Caki2 (cell line): ENCODE measurements at regions not wholly inside any gene's neighbourhood (a gene's known extent, or its start where the extent isn't known, plus 50 kb on each side); places are given as distances from the start of the nearest gene placed in this dataset.

Experiments used
- DNase-seq: peaks from one replicate; pipeline ENCODE4 v3.0.0-alpha.2; 2015; ENCODE audit warnings: low read depth
- in situ Hi-C: cut with HindIII; loops from 2 replicates; pipeline ENCODE4 v1.10.0; 2016; ENCODE audit warnings: low sequenced_read_pairs, low pct_unique_long_range_greater_than_20kb, mixed read lengths

DNA sequence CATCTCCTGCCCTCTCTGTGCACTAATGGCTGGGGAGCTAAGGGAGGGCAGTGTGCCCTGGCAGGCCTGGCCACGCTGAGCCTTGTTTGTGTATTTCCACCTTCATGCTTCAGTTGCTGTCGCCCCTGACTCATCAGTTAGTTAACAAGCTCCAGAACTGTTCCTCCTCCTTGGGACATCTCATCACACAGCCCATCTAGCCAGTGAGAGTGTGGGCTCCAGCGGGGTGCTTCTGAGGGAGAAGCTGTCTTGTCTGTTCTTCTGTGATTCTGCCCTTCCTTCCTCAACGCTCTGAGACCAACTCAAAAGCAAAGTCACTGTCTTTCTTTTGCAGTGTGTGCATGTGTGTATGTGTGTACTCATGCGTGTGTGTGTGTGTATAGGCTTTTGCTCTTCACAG, 58.3 kb upstream of the CPEB4 start:
- in situ Hi-C loops, result no loop called here

DNA sequence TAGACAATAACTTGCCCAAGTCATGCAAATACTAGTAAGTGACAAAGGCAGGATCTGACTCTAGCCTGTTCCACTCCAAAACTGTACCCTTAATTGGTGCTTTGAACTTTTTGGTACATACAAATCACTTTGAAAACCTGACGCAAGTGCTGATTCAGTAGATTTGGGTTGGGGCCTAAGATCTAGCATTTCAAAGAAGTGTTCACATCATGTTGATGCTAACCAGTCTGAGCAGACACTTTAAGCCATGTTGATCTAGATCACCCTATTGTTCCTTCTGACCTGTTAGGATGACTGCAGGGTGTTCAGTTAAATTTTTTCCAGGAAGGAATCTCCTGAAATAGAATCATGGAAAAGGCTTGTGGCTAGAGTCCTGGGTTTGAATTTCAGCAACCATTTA, 57.7 kb upstream of the CPEB4 start:
- peak; percentile 32 for DNase-seq
- in situ Hi-C loops, result no loop called here

More for the DNA sequence above, 58.3 kb upstream of the CPEB4 start:
- DNase-seq, result peak; percentile 95

DNA sequence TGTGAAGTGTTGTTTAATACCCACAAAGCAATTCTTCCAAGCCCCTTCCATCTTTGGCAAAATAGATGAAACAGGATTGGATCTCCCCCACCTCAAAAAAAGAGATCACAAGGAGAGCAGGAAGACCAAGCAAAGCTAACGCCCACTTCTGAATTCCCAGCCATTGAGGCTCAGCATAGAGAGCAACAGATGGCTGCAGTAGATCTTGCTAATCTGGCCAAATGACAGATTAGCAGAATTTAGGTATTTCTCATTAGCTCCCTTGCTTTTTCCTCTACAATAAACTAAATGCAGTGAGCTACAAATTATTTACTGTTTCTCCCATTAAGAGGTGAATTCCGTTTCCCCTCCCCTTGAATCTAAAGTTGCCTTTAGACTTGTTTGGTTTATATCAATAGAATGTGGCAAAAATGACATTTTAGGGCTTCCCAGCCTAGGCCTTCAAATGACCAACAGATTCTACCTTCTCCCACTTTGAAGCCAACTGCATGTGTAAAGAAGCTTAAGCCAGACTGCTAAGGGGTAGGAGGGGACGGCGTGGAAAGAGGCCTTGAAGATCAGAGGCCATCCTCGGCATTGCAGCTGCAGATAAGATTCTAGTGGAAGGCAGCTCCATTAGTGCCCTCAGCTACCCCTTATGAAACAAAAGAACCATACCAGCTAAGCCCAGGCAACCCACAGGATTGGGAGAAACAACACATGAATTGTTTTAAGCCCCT, 56.8 kb upstream of the CPEB4 start:
- in situ Hi-C loops, result no loop called here
- DNase-seq, result no peak

DNA sequence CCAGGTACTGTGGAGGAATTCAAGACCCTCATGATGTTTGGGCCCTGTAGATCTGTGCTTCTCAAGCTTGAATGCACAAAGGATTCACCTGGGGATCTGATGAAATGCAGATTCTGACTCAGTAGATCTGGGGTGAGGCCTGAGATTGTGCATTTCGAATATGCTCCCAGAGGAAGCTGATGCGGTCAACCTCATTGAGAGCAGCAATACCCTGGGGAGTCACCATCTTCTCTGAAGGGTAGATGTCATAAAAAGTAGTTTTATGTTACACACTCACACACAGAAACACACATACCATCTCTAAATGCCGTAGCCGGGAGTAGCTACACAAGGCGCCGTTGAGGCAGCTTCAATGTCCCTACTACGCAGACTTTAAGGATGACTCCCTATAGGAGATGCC, 55.8 kb upstream of the CPEB4 start:
- no peak for DNase-seq
- in situ Hi-C loops, result no loop called here

DNA sequence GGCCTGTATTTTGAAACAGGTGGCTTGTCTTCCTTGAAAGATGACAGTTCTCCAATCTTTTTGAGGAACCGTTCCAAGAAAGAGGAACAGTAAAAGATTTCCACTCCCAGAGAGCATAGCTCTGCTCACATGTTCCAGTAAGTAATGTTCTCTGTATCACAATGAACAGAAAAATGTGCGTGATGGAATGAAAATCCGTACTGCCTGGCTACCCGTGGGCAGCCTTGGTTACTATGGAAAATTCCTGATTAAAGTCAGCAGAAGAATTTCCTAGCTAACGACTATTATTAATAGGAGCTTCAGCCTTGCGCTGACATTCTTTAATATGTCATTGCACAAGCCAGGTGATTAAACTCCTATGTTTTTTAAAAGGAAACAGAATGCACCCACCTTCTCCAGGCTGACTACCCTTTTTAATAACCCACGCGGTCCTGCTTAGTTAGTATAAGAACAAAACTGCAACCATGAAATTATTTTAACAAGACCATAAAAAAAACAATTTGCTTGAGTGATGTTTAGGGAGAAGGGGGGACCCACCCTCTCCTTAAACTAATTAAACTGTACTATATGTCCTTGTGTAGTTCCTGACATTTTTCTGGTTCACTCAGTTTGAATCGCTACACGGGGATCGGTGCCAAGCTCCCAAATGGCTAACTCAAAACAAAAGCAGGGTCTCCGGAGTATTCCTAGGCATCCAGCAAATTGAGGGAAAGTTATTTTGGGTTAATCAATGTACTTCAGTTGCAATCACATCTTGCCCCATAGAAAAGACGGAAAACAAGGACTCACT, 54.8 kb upstream of the CPEB4 start:
- DNase-seq, result no peak
- in situ Hi-C loops, result no loop called here

DNA sequence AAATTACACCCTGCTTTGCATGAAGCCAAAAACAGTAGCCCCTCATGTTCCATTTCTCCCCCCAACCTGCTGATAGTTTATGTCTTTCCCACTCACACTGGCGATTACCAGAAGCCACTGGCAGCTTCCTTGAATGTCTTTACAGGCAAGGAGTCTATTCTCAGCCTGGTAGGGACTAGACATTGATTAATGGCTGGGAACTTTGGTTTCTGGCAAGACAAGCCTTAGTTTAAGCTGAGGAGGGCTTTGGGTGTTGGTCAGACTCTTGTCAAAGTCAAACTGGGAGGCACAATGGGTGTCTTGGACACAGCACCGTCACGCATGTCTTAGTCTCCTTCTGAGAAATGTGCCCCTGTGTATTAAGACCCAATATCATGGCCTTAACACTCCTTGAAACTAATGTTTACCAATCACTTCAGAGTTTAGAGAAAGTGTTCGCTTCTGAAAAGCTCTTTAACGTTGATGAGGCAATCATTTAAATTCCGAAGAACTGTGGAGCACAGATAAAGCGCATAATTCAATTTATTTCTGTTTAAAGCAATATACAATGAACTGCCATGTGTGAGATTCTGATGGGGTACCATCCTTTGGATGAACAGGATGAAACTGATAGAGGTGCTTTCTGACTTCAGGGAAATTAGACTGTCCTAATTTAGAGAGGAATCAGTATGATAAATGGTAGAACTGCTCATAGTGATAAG, 53.9 kb upstream of the CPEB4 start:
- in situ Hi-C loops, result no loop called here
- DNase-seq, result no peak

DNA sequence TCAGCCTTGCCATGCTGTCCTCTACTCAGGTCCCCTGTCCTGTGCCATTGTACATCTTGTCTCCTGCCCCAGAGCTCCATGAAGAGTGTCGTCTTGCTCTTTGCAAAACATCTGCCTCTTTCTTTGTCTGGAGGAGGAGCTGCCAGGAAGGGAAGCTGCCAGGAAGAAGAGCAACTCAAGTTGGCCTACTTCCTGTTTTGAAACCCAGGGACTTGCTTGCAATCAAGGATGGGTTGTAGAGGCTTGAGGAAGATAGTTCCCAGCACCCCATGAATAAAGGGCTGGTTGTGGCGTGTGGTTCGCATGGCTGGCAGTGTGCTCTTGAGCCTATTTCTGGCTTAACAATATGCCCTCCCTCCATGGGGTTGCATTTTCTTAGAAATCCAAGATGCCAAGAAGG, 53.0 kb upstream of the CPEB4 start:
- DNase-seq, result no peak
- in situ Hi-C loops, result no loop called here

DNA sequence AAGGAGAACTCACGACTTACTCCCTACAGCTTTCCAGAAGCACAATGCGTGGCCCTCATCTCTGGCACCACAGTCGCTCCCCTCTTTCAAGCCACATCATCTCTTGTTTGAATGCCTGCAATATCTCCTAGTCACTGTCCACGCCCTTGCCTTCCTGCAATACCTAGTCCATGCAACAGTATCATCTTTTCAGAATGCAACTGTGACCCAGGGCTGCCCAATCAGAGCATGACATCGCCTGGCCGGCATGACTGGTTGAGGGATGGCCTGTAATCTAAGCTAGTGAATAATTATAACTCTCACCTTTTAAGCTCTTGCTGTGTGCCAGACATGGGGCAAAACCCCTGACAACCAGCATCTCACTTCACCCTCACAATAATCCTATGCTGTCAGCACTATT, 52.5 kb upstream of the CPEB4 start:
- in situ Hi-C loops, result no loop called here
- no peak for DNase-seq

DNA sequence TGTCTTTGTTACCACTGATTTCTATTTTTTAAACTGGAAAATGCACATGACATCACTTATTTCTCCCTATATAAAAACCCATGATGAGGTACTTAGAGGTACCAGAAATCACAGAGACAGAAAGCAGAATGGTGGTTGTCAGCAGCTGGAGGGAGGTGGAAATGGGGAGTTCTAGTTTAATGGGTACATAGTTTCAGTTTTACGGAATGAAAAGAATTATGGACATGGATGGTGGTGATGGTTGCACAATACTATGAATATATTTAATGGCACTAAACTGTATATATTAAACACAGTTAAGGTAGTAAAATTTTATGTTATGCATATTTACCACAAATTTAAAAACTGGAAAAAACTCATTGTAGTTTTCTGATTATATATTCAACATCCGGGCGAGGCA, 50.5 kb upstream of the CPEB4 start:
- in situ Hi-C loops, result no loop called here
- no peak for DNase-seq
